ENCODE measurements at regions not wholly inside any gene's neighbourhood (a gene's known extent, or its start where the extent isn't known, plus 50 kb on each side); places are given as distances from the start of the nearest gene placed in this dataset.

GRCh38 chr2:204357286-204357685 is 188.0 kb upstream of the PARD3B start:
- Histone ChIP-seq H3K27me3 (ENCODE audit: control insufficient read depth, insufficient read depth, low read length) (no peaks in the 10 kb centered on the region), H3K9ac (ENCODE audit: low read depth, low read length) (no peak overlapping the region), H3K4me2 (ENCODE audit: low read length) (no peak overlapping the region), H3K4me3 (ENCODE audit: low read length) (no peak overlapping the region), H3K9me3 (replicated peaks; ENCODE audit: low read length) (no peaks in the 10 kb centered on the region), H3K36me3 (ENCODE audit: insufficient read depth, low read length) (no peaks in the 10 kb centered on the region), H3K4me1 (ENCODE audit: control insufficient read depth, insufficient read depth, low read length) (peaks cover 4% of the 10 kb centered on the region)

GRCh38 chr2:204359076-204359475 is 186.2 kb upstream of the PARD3B start:
- H3K36me3 ChIP-seq (ENCODE audit: insufficient read depth, low read length) = no peaks in the 10 kb centered on the region

DNA sequence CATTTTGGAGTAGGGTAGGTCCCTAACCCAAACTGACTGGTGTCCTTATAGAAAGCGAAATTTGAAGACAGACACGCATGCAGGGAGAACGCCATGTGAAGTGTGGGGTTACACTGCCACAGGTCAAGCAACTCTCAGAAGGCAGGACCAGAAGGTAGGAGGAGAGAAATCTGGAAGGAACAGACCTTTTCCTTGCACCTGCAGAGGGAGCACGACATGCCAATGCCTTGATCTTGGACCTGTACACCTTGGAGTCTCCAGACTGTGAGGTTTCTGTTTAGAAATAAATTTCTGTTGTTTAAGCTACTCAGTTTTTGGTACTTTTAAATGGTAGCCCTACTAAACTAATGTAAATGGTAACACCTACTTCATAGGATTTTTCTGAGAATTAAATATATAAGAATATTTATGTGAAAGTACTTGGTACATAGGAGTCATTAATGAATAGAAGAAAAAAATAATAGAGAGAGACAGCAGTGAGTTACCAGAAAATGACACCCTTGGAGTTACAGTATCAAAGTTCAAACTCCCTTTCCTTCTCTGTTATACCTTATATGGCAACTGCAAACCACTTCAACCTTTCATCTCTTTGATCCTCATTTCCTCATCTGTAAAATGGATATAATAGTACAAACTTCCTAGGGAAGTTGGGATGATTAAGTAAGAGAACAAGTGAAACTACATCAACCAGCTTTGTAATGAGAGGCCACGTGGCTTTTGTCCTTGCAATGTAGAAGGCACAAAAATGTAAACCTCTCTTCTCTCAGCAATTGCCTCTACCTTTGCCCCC is 184.9 kb upstream of the PARD3B start:
- Histone ChIP-seq H3K4me2 (ENCODE audit: low read length) (no peak overlapping the region), H3K9me3 (replicated peaks; ENCODE audit: low read length) (no peaks in the 10 kb centered on the region), H3K36me3 (ENCODE audit: insufficient read depth, low read length) (no peaks in the 10 kb centered on the region), H3K4me1 (ENCODE audit: control insufficient read depth, insufficient read depth, low read length) (peaks cover 2% of the 10 kb centered on the region), H3K27me3 (ENCODE audit: control insufficient read depth, insufficient read depth, low read length) (no peaks in the 10 kb centered on the region), H3K9ac (ENCODE audit: low read depth, low read length) (no peak overlapping the region), H3K4me3 (ENCODE audit: low read length) (no peak overlapping the region)

More at GRCh38 chr2:204359076-204359475, 186.2 kb upstream of the PARD3B start:
- Histone ChIP-seq H3K4me1 (ENCODE audit: control insufficient read depth, insufficient read depth, low read length) (no peaks in the 10 kb centered on the region), H3K4me2 (ENCODE audit: low read length) (no peak overlapping the region), H3K4me3 (ENCODE audit: low read length) (no peak overlapping the region), H3K27me3 (ENCODE audit: control insufficient read depth, insufficient read depth, low read length) (no peaks in the 10 kb centered on the region), H3K9me3 (replicated peaks; ENCODE audit: low read length) (no peaks in the 10 kb centered on the region), H3K9ac (ENCODE audit: low read depth, low read length) (no peak overlapping the region)

DNA sequence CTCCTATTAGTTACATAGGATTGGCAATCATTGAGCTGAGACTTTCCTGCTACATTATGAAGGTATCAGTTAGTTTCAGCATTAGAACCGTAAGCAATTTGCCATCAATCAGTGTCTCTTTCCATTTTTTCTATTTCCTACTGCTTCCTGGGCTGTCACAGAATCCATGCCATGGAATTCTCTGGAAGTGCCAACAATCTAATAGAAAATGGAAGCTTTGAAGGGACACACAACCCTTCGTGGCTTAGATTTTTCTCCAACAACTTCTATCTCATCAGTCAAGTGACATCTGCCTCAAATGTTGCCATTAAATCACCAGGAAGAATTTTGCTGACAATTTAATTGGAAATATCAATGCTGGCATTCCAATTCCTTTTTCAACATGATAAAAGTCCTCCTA is 183.5 kb upstream of the PARD3B start:
- no peak overlapping the region for H3K9ac ChIP-seq (ENCODE audit: low read depth, low read length)
- no peak overlapping the region for H3K4me3 ChIP-seq (ENCODE audit: low read length)
- no peak overlapping the region for H3K4me2 ChIP-seq (ENCODE audit: low read length)
- H3K9me3 ChIP-seq (replicated peaks; ENCODE audit: low read length) = no peaks in the 10 kb centered on the region
- H3K36me3 ChIP-seq (ENCODE audit: insufficient read depth, low read length) = no peaks in the 10 kb centered on the region
- H3K4me1 ChIP-seq (ENCODE audit: control insufficient read depth, insufficient read depth, low read length) = peaks cover 9% of the 10 kb centered on the region
- no peaks in the 10 kb centered on the region for H3K27me3 ChIP-seq (ENCODE audit: control insufficient read depth, insufficient read depth, low read length)

DNA sequence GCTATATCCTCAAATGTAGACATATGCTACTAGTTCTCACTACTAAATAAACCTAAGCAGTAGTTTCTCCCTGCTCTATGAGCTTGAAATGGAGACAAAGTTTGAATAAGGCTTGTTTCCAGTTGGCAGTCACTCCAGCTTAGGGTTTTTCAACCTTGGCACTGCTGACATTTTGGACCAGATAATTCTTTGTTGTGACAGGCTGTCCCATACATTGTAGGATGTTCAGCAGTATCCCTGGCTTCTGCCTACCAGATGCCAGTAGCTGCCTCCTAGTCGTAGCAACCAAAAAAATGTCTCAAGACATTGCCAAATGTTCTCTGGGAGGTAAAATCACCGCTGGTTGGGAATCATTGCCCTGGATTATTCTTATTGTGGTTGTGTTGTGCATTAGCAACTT is 182.7 kb upstream of the PARD3B start:
- no peaks in the 10 kb centered on the region for H3K9me3 ChIP-seq (replicated peaks; ENCODE audit: low read length)
- H3K36me3 ChIP-seq (ENCODE audit: insufficient read depth, low read length) = no peaks in the 10 kb centered on the region
- no peak overlapping the region for H3K4me2 ChIP-seq (ENCODE audit: low read length)
- H3K4me3 ChIP-seq (ENCODE audit: low read length) = no peak overlapping the region
- H3K27me3 ChIP-seq (ENCODE audit: control insufficient read depth, insufficient read depth, low read length) = no peaks in the 10 kb centered on the region
- no peak overlapping the region for H3K9ac ChIP-seq (ENCODE audit: low read depth, low read length)
- peaks cover 9% of the 10 kb centered on the region for H3K4me1 ChIP-seq (ENCODE audit: control insufficient read depth, insufficient read depth, low read length)

DNA sequence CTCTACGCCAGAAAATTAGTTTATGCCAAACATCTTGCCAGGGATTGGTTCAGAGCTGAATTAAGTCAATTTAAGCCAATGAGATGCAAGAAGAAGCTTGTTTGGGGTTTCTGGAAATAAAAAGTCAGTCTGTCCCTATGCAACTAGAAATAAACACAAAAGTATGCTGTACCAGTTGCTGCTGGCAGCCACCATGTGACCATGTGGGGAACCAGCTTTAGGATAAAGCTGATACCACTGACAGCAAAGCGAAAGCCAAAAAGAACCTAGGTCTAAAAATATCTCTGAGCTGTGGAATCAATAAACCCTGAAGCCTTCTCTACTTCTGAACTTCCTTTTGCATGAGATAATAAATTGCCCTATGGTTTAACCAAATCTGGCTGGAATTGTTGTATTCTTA is 181.8 kb upstream of the PARD3B start:
- no peak overlapping the region for H3K9ac ChIP-seq (ENCODE audit: low read depth, low read length)
- H3K4me3 ChIP-seq (ENCODE audit: low read length) = no peak overlapping the region
- peaks cover 9% of the 10 kb centered on the region for H3K4me1 ChIP-seq (ENCODE audit: control insufficient read depth, insufficient read depth, low read length)
- H3K4me2 ChIP-seq (ENCODE audit: low read length) = no peak overlapping the region
- H3K36me3 ChIP-seq (ENCODE audit: insufficient read depth, low read length) = no peaks in the 10 kb centered on the region
- no peaks in the 10 kb centered on the region for H3K9me3 ChIP-seq (replicated peaks; ENCODE audit: low read length)
- no peaks in the 10 kb centered on the region for H3K27me3 ChIP-seq (ENCODE audit: control insufficient read depth, insufficient read depth, low read length)

DNA sequence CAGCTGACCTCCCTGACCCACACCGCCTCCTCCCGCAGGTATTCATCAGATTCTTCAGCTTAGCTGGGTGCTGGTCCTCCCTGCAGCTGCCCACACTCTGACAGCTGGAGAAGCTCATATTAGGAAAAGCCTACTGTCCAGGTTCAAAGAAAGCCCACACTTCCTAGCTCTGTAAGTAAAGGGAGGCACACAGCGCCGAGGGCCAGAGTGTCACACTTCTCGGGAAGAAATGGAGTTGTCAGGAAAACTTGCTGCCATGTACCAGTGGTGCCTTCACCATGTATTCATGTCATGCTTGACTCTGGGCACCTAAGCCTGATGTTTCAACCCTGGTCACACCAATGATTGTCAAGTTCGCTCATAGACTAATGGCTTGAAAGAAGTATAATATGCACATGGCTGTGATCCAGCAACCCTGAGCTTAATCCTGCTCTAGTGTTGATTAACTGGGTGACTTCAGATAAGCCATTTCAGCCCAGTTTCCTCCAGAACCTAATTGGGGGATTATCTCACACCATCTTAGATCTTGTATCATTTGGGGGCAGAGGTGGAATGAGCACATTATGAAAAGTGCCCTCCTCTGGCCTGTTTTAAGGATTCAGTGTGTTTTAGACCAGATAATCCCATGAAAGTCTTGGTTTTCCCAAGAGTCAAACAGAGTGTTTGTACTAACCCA is 180.3 kb upstream of the PARD3B start:
- Histone ChIP-seq H3K9me3 (replicated peaks; ENCODE audit: low read length) (no peaks in the 10 kb centered on the region), H3K4me1 (ENCODE audit: control insufficient read depth, insufficient read depth, low read length) (peaks cover 9% of the 10 kb centered on the region), H3K4me2 (ENCODE audit: low read length) (no peak overlapping the region), H3K9ac (ENCODE audit: low read depth, low read length) (no peak overlapping the region), H3K36me3 (ENCODE audit: insufficient read depth, low read length) (no peaks in the 10 kb centered on the region), H3K27me3 (ENCODE audit: control insufficient read depth, insufficient read depth, low read length) (no peaks in the 10 kb centered on the region), H3K4me3 (ENCODE audit: low read length) (no peak overlapping the region)

- H3K4me3 ChIP-seq (ENCODE audit: low read length) = no peak overlapping the region
- no peaks in the 10 kb centered on the region for H3K9me3 ChIP-seq (replicated peaks; ENCODE audit: low read length)
- no peaks in the 10 kb centered on the region for H3K36me3 ChIP-seq (ENCODE audit: insufficient read depth, low read length)
- no peaks in the 10 kb centered on the region for H3K27me3 ChIP-seq (ENCODE audit: control insufficient read depth, insufficient read depth, low read length)
- no peak overlapping the region for H3K9ac ChIP-seq (ENCODE audit: low read depth, low read length)
- H3K4me1 ChIP-seq (ENCODE audit: control insufficient read depth, insufficient read depth, low read length) = peaks cover 9% of the 10 kb centered on the region
- no peak overlapping the region for H3K4me2 ChIP-seq (ENCODE audit: low read length)
Observed at GRCh38 chr2:204365811-204366210, 179.5 kb upstream of the PARD3B start.

- no peak overlapping the region for H3K9ac ChIP-seq (ENCODE audit: low read depth, low read length)
- no peak overlapping the region for H3K4me3 ChIP-seq (ENCODE audit: low read length)
- no peaks in the 10 kb centered on the region for H3K36me3 ChIP-seq (ENCODE audit: insufficient read depth, low read length)
- H3K9me3 ChIP-seq (replicated peaks; ENCODE audit: low read length) = no peaks in the 10 kb centered on the region
- no peak overlapping the region for H3K4me2 ChIP-seq (ENCODE audit: low read length)
- peaks cover 9% of the 10 kb centered on the region for H3K4me1 ChIP-seq (ENCODE audit: control insufficient read depth, insufficient read depth, low read length)
- no peaks in the 10 kb centered on the region for H3K27me3 ChIP-seq (ENCODE audit: control insufficient read depth, insufficient read depth, low read length)
Observed at GRCh38 chr2:204367466-204367865, 177.8 kb upstream of the PARD3B start.

- H3K9me3 ChIP-seq (replicated peaks; ENCODE audit: low read length) = no peaks in the 10 kb centered on the region
- H3K4me1 ChIP-seq (ENCODE audit: control insufficient read depth, insufficient read depth, low read length) = peaks cover 9% of the 10 kb centered on the region
- H3K4me2 ChIP-seq (ENCODE audit: low read length) = no peak overlapping the region
- H3K36me3 ChIP-seq (ENCODE audit: insufficient read depth, low read length) = no peaks in the 10 kb centered on the region
- H3K9ac ChIP-seq (ENCODE audit: low read depth, low read length) = no peak overlapping the region
- H3K4me3 ChIP-seq (ENCODE audit: low read length) = no peak overlapping the region
- H3K27me3 ChIP-seq (ENCODE audit: control insufficient read depth, insufficient read depth, low read length) = no peaks in the 10 kb centered on the region
Observed at GRCh38 chr2:204370172-204370718, 175.0 kb upstream of the PARD3B start.

DNA sequence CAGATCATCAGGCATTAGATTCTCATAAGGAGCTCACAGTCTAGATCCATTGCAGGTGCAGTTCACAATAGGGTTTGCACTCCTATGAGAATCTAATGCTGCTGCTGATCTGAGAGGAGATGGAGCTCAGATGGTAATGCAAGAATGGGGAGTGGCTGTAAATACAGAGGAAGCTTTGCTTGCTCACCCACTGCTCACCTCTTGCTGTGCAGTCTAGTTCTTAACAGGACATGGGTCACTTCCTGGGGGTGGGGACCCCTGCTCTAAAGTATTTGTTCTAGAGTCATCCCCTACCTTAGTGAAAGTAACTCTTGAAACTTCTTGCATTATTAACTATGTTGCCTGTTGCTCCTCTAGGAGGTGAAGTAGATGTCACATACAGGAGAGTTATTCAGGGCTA is 171.3 kb upstream of the PARD3B start:
- Histone ChIP-seq H3K27me3 (ENCODE audit: control insufficient read depth, insufficient read depth, low read length) (no peaks in the 10 kb centered on the region), H3K4me2 (ENCODE audit: low read length) (no peak overlapping the region), H3K9me3 (replicated peaks; ENCODE audit: low read length) (no peaks in the 10 kb centered on the region), H3K9ac (ENCODE audit: low read depth, low read length) (no peak overlapping the region), H3K4me3 (ENCODE audit: low read length) (no peak overlapping the region), H3K4me1 (ENCODE audit: control insufficient read depth, insufficient read depth, low read length) (no peaks in the 10 kb centered on the region), H3K36me3 (ENCODE audit: insufficient read depth, low read length) (no peaks in the 10 kb centered on the region)

All from skeletal muscle satellite cell (primary cell).